ENCODE measurements at regions not wholly inside any gene's neighbourhood (a gene's known extent, or its start where the extent isn't known, plus 50 kb on each side); places are given as distances from the start of the nearest gene placed in this dataset.

DNA sequence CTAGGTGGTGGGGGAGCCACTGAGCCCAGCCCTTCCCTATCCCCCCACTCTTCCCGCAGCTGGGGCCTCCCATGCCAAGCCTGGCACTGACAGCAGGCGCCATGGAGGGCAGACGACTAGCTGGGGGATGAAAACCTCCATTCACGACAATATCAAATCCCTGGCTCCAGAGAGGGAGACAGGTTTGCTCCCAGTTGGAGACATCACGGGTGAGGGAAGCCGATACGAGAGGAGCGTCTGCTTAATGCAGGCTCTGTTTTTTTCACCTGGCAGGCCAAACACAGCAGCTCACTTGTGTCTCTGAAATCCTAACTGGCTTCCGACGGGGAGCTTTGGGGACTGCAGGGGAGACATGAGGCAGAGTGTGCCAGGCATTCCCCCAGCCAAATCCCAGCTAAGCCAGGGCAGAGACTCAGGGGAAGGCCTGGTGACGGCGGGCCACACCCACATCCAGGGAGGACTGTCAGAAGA lies 307.4 kb upstream of the ZMIZ1 start:
- peak in 4 of 14 donors; percentile 26 to 95 (median 44) for DNase-seq

DNA sequence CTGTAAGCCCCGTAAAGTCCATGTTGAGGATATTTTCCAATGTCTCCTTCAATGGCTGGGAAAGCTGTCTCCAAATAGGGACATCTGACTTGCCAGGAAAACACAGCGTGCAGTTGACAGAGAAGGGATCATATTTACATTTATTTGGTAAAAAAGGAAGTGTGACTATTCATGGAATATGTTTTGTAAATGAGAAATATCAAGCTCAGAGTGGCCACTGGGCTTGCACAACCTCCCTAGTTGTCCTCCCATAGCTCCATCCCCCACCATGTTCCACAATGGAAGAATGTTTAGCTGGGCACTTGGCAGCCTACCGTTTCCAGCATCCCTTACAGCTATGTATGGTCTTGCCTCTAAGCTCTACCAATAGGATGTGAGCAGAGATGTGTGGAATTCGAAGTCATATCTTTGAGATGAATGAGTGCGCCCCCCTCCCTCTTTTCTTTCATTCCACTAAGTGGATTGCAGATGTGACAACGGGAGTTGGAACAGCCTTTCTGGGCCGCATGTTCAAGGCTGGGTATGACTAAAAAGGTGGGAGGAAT lies 306.6 kb upstream of the ZMIZ1 start:
- no peak for DNase-seq

DNA sequence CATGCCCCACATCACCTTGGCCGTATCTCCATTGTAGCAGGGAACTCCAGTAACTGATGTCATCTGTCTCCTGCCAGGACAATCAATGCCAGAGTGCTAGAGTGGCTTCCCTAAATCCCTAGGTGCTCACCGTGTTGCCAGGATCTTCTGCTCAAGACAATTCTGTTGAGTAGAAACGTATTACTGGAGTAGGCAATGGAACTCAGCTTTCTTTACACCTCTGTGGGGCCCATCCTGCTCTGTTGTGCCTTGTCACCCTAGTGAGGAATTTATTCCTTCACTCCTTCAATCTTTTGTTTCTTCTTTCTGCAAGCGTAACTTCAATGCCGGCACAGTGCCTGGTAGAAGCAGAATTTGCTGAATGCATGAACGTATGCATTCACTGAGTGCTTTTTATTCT lies 305.5 kb upstream of the ZMIZ1 start:
- no peak for DNase-seq

DNA sequence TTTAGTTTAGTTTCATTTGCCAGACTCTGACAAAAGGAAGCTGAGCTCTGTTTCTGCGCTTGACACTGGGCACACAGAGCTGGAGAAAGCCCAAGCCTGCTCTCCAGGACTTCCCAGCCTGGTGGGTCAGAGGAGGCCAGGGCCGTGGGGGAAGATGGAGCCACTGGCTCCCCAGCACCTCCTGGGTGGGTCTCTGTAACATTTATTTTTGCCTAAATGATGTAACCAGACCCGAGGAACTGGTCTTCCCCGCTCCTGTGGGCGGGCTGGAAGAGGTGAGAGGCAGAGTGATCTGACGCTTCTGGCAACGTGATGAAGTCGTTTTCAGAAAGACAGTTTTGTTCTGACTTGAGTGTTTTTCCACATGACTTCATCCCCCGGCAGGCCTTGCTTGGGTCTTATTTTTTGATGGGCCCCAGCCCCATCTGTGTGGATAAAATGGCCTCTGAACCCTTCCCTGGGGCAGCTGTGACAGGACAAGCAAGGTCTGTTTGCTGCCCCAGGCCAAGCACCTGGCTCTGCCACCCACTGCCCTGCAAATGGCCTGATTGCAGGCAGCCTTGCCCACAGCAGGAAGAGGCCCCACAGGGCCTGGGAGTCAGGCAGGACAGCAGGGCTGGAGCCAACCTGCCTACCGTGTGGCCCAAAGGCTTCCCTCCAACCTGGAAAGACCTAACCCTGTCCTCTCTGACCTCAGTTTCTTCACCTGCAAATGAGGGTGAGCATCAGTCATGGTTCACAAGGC lies 304.9 kb upstream of the ZMIZ1 start:
- peak in 7 of 14 donors; percentile 17 to 76 (median 32) for DNase-seq

DNA sequence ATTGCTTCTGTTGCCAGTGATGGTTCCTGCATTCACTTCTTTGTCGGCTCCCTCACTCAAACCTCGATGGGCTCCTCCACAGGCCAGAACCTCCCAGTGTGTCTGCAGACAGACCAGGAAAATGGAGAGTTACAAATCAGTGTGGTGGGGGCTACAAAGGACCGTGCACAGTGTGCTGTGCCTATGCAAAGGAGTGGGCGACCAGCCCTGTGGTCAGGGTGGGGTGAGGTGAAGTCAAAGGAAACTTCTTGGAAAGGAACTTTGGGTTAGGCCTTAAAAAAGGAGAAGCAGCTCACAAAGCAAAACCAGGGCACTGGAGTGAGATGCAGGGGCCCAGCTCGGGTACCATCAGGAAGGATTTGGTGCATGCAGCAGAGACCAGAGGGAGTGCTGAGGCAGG lies 304.3 kb upstream of the ZMIZ1 start:
- no peak for DNase-seq

DNA sequence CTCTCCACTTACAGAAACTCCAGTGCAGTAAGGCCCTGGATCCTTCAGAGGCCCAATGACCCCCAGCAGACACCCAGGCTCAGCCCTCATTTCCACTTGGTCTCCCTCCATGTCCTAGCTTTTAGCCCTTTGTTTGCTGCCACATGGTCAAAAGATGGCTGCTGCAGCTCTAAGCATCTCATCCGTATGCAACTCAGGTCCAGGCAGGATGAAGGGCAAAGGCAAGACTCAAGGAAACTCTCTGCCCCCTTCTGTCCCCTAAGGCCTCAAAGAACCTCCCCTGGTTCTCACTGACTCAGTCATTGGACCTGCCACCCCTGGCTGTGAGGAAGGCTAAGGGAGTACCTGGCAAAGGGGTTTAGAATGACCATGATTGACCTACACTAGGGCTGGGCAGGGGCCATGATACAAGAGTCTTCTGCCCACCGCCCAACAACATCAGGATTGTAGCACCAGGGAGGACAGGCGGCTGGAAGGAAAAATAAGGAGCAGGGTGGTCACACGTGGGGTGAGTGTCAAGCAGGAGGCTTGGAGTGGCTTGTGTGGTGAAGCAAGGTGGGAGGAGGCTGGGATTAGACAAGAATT lies 303.8 kb upstream of the ZMIZ1 start:
- no peak for DNase-seq

DNA sequence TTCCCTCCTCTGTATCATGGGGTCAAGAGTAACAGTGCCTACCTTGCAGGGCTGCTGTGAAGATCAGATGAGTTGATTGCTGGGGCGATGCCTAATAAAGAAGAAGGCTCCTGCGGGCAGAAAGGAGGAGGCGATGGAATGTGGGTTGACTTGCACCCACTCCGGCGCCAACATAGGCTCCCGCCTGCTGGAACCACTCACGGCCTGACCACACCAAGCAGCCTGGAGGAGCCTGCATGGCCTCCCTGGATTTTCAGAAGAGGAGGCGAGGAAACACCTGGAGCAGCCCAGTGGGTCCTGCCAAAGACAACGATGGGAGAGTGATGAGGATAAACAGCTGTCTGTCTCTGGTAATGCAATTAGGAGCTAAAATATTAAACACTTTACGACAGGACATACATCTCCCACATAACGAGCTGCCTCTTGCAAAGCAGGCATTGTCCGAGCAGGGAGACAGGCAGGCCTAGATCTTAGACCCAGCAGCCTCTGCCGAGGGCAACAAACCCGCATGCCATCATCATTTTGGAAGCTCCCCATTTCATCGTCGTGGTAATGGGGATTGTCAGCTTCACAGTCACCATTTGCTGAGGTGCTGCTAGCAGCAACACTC lies 302.9 kb upstream of the ZMIZ1 start:
- DNase-seq = no peak

DNA sequence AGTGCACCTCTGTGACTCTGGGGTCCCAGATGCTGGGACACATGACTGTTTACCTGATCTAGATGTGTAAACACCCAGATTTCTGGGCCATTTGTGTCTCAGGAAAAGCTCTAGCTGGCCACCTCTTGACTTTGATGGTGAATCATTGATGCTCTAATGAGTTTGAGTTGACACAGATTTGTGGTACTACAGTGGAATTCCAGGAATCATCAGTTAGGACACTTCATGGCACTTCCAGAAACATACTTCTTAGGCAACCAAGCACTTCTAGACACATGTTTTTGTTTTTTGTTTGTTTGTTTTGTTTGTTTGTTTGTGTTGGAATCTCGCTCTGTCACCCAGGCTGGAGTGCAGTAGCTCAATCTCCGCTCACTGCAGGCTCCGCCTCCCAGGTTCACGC lies 302.2 kb upstream of the ZMIZ1 start:
- DNase-seq = no peak

DNA sequence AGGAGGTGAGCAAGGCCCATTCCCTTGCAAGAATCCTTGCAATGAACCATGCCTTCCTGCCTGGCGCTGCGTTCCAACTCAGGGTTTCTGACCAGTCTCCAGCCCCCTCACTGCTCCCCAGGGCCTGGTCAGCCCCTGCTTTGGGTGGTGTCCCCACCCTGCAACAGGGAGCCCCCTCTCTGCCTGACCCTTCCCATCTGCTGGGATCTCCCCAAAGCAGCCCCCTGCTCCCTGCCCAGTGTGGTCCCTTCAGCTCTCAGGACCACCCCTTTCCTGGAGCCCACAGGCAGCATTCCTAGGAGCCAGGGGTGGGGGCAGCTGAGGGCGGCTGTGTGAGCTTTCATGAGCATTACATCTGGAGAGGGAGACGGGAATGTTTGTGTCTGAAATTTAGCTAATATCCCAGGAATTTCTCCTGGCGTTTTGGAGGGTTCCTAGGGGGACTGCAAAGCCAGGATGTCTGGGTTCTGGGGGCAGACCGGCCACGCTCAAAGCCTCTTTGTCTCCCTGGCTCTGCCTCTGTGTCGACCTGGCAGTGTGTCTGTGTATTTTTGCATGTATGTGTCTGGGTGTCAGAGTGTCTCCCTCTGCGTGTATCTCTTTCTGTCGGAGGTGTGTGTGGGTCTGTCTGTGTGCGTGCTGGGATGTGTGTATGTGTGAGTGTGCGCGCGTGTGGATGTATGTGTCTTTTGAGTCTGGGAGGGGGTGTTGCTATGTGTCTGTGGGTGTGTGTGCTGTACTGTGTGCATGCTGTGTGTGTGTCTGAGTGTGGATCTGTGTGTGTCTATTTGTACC lies 300.5 kb upstream of the ZMIZ1 start:
- DNase-seq = no peak

DNA sequence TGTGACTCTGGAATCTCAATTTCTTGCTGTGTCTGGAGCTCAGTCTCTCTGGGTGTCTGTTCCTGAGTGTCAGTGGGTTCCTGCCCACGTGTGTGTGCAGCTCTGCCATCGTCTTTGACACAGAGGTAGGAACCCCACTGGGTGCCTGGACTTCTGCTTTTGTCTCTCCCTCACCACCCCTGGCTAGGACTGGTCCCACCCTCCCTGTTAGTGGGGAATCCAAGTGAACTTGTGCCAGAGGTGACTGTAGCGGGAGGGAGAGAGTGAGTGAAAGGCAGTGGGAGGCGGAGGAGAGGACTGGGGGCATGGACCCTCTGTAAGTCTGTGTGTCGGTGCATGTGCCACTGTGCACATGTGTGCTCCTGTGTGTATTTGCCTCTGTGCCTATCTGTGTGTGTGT lies 299.9 kb upstream of the ZMIZ1 start:
- no peak for DNase-seq

DNA sequence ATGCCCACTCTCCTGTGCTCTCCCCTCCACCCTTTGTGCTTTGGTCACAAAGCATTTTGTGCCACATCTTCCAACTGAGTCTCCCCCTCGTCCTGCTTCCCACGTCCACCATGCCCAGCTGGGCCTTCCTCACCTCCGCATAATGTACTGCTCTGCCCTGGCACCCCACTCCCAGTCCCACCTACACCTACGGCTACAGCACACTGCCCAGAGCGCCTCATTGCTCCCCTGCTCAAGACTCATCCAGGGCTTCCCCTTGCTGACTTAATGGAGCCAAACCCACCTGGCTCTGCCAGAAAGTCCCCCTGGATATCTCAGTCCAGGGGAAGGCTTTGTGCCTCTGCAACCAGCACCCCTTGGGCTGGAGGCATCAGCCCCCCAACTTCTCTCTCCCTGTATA lies 299.2 kb upstream of the ZMIZ1 start:
- no peak for DNase-seq

DNA sequence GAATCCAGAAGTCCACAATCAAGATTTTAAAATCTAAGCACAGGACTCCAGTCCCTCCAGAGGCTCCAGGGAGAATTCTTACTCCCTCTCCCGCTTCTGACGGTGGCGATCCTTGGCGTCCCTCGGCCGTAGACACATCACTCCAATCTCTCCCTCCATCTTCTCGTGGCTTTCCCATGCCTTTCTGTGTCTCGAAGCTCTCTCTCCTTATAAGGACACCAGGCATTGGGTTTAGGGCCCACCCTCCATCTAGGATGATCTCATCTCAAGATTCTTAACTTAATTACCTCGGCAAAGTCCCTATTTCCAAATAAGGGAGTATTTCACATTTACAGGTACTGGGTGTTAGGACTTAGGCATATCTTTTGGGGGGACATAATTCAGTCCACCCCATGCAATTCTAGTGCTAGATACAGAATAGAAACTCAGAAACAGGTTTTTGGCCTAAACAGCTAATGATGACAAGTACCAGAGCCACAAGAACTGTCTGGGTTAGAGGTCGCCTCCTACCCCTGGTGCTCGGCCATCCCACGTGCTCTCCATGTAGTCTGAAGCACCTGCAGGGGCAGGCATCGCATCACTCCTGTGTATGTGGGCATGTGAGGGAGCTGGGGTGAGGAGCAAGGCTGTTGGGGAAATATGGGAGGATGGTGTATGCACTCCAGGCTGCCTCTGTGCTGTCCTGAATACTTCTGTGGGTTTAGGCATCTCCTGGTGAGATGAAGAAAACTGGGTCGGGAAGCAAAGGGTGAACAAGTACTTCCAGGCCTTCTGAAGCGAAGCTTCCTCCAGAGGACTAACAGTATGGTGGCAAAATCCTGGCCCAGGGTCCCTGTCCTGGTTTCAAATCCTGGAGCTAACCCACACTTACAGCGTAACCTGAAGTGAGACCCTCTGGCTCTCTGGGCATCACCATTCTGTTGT lies 298.3 kb upstream of the ZMIZ1 start:
- no peak for DNase-seq

DNA sequence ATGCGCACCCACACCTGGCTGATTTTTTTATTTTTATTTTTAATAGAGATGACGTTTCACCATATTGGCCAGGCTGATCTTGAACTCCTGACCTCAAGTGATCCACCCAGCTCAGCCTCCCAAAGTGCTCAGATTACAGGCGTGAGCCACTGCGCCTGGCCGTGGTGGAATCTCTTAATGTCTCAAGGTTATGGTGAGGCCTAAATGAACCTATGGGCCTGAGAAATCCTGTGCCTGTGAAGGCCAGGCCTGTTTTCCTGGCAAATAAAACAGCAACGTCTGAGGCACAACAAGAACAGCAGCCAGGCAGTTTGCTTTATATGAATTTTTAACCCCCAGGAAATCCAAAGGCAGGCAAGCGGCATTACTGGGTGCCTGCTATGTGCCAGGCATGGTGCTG lies 297.5 kb upstream of the ZMIZ1 start:
- DNase-seq = no peak

DNA sequence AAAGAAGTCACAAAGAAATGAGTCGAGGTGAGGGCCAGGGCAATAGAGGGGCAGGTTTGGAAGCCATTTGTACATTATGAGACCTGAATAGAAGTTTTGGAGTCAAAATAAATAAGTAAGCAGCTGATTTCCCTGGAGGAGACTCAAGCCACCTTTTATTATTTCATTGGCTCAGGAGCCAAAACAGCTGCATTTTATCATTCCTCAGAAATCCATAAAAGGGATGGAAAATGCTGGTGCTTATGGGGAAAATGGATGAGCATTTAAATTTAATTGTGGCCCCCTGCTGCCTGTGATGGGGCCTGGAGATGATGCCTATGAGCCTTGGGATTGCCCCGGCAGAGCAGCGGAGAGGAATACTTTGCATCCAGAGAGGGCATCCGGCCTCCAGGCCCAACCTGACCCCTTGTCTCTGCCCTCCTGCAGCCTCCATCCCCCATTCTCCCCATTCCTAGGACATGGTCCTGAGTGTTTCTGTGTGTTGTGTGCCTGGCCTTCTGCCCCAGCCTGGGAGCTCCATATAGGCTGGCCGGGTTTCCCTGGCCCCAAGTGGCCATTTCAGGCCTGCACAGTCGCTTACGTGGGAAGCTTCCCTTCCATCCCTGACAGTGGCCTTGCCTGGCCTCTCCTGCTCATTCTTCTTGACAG lies 296.8 kb upstream of the ZMIZ1 start:
- no peak for DNase-seq

DNA sequence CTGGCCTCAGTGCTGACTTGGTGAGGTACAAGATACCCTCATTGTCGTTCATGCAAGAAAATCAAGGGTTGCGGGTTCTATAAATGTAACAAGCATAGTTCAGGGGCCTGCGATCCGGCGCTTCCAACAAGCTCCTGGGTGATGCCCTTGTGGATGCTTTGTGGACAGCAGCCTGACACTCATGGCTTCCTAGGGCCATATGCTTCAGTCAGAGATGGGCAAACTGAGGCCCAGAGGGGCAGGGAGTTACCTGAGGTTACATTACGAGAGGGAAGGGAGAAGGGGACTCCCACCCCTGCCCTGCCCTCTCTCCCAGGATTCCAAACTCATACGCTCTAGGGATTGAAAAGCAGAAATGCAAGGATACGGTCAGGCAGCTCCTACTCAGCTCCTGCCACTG lies 296.3 kb upstream of the ZMIZ1 start:
- DNase-seq = no peak

DNA sequence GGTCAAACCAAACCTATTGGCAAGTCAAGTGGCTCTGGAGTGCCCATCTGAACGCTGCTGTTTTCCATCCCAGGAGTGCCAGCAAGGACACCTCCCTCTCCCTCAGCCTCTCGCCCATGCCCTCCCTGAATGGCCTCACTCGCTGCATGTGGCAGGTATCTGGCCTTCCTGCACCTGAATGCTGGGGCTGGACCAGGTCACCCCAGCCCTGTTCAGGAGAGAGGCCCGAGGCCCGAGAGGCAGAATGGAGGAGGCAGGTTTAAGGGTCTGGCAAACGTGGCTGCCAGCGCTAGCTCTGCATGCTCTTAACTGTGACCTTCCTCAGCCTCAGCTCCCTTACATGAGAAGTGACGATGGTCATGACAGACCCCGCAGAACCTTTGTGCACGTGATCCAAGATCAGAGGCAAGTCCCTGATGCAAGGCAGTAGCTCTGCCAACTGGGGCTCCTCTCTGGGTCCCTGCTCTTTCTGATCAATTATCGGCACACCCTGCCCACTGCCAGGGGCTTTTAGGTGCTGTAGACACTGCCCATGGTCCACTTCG lies 295.7 kb upstream of the ZMIZ1 start:
- no peak for DNase-seq

DNA sequence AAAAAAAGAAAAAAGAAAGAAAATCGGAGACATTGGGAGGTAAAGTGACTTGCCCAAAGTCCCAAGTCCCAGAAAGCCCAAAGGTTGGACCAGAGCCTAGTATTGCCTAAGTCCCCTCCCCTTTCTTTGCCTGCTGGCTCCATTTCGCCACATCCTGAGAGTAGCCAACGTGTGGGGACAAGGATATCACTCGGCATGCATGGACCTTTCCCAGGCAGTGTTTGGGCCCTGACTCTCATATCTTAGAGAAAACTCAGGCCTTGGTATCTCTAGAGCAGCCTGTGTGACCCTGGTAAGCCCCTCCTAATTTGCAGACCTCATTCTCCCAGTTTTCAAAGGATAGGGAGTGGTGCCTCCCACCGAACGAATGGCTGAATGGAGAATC lies 294.2 kb upstream of the ZMIZ1 start:
- DNase-seq = no peak

DNA sequence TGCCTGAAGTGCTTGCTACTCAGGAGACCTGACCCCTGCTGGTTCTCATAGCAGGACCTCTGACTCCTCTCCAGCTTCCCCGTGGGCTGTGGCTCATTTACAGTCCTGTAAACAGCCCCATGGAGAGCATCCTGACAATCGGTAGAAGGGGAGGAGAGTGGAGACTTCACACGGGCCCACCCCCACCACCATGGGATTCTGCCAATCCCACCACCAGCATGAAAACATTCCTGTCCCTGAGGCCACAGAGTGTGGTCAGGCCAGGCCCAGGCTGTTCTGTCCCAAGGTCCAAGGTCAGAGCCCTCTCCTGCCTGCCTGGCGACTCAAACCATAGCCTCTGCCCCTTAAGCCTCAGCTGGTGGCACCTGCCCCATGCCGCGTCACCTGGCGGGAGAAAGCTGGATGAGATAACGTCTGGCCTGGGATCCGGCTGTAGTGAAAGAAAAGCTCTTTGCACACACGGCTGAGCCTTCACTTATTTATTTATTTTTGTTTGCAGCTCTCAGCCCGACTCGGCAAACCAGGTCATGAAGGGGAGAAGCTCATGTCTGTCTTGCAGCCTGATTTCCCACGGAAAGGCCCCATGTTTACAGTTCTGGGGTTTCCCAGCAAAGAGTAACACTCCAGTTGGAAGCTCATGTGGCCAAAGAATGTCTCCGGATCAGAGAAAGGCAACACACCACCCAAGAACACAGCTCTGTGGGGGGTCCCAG lies 293.6 kb upstream of the ZMIZ1 start:
- DNase-seq = peak in 1 of 14 donors; percentile 41

DNA sequence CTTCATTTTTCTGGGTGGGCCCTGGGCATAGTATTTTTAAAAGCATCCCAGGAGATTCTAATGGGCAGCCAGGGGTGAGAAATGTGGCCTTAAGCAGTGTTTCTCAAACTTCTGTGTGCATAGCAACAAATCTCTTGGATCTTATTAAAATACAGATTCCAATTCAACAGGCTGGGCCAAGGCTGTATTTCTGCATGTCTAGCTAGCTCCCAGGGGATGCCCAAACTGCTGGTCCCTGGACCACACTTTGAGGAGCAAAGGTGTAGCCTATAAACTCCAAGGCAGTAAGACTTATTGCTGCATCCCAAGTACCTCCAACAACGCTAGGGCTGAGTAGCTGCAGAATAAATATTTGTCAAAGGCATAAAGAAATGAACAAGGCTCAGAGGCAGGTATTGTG lies 292.9 kb upstream of the ZMIZ1 start:
- no peak for DNase-seq

DNA sequence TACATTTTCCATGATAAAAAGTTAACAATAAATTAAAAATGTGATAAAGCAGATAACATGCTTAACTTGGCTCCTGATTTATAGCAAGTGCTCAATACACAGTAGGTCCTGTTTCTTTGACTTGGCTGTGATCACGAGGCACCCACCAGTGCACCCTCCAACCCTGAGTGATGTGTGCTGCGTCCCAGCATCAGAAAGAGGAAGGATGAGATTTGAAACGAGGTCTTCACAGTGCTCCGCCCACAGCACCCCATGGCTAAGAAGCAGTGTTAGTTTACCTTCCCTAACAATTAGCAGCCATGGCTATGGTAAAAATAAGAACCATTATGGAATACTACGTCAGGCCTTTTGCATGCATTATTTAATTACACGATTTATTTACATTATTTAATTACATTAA lies 292.0 kb upstream of the ZMIZ1 start:
- peak in 1 of 14 donors; percentile 32 for DNase-seq
